SH-SY5Y (cell line): ENCODE measurements at regions not wholly inside any gene's neighbourhood (a gene's known extent, or its start where the extent isn't known, plus 50 kb on each side); places are given as distances from the start of the nearest gene placed in this dataset.

Experiments
- GATA2 ChIP-seq: IDR thresholded peaks from 2 replicates; pipeline ENCODE4 v1.6.1; 2011; ENCODE audit warnings: mild to moderate bottlenecking, low read depth, low read length
- GATA3 ChIP-seq: IDR thresholded peaks from 2 replicates; pipeline ENCODE4 v1.6.1; 2011; ENCODE audit warnings: low read depth, mild to moderate bottlenecking, low read length, moderate library complexity

- TF ChIP-seq GATA2 = no peak
- no peak for TF ChIP-seq GATA3
Measured at GRCh38 chr3:124599147-124599765, 131.0 kb upstream of the UMPS start.
